ENCODE measurements at regions not wholly inside any gene's neighbourhood (a gene's known extent, or its start where the extent isn't known, plus 50 kb on each side); places are given as distances from the start of the nearest gene placed in this dataset.

DNA sequence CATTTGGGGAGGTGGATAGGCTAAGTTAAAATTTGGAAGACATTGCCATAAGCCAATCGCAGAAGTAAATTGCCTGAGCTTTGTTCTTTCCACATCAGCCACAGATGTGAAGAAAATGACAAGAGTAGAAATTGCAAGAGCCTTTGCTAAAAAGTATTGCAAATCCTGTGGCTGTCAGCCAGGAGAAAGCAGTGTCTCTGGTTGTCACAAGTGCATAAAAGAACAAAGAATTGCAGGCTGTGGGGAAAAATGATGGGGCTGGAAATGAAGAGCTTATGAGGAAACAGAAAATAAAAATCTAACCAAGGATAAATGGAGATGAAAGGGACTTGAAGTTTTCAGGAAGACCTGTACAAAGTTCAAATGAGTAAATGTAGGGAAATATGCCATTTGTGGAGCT, 344.8 kb downstream of the CSNK1G3 start (continued):
- TF ChIP-seq AHDC1 (CRISPR knock-in tag; IDR thresholded peaks at IDR 0.05; ENCODE audit: borderline replicate concordance), result no peak
- TF ChIP-seq ZNF552 (CRISPR knock-in tag; IDR thresholded peaks at IDR 0.05; ENCODE audit: borderline replicate concordance), result no peak
- no peak for TF ChIP-seq GABPB1 (CRISPR knock-in tag; IDR thresholded peaks at IDR 0.05)
- no peak for TF ChIP-seq GATAD2A (CRISPR knock-in tag; IDR thresholded peaks at IDR 0.05)
- TF ChIP-seq ZNF614 (CRISPR knock-in tag; IDR thresholded peaks at IDR 0.05; ENCODE audit: borderline replicate concordance), result no peak
- no peak for TF ChIP-seq FOXO1 (CRISPR knock-in tag; IDR thresholded peaks at IDR 0.05)
- TF ChIP-seq GLMP (CRISPR knock-in tag; IDR thresholded peaks at IDR 0.05; ENCODE audit: borderline replicate concordance), result no peak
- TF ChIP-seq, protein P1, sequence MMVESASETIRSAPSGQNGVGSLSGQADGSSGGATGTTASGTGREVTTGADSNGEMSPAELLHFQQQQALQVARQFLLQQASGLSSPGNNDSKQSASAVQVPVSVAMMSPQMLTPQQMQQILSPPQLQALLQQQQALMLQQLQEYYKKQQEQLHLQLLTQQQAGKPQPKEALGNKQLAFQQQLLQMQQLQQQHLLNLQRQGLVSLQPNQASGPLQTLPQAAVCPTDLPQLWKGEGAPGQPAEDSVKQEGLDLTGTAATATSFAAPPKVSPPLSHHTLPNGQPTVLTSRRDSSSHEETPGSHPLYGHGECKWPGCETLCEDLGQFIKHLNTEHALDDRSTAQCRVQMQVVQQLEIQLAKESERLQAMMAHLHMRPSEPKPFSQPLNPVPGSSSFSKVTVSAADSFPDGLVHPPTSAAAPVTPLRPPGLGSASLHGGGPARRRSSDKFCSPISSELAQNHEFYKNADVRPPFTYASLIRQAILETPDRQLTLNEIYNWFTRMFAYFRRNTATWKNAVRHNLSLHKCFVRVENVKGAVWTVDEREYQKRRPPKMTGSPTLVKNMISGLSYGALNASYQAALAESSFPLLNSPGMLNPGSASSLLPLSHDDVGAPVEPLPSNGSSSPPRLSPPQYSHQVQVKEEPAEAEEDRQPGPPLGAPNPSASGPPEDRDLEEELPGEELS (CRISPR knock-in tag; IDR thresholded peaks at IDR 0.05), result no peak
- no peak for TF ChIP-seq RNF2 (conservative IDR thresholded peaks at IDR 0.05; ENCODE audit: low read depth)
